ENCODE measurements at regions not wholly inside any gene's neighbourhood (a gene's known extent, or its start where the extent isn't known, plus 50 kb on each side); places are given as distances from the start of the nearest gene placed in this dataset.

DNA sequence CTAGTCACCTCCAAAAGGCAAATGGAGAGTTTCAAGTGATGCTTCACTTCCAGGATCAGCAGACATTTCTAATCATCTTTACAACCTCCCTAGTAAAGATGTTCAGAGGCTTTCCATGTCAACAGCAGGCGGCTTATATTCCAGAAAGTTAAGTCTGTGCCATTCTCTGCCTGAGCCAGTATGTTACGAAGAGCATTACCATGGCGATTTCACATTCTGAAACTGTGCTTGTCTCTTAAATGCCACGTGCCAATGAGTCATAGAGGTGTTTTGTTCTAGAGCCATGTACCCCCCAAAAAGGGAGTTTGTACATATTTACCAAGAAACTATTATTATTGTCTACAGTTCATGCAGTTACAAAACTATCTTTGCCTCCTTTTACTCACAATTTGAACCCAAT, 319.5 kb downstream of the FOXA2 start:
- no peak overlapping the region for H3K4me3 ChIP-seq
- DNase-seq (ENCODE audit: low spot score in 2 of 2) = no peak
- no peaks in the 10 kb centered on the region for H3K9me3 ChIP-seq
- H3K27ac ChIP-seq = no peak overlapping the region
- intact Hi-C loops (cut with DNase I; ENCODE audit: low total_unique reads) = no loop called here
- peaks cover 0 to 11% of the 10 kb centered on the region in 2 donors for H3K27me3 ChIP-seq
- no peaks in the 10 kb centered on the region for H3K36me3 ChIP-seq
- TF ChIP-seq POLR2A (IDR thresholded peaks at IDR 0.05) = no peak
- no peak for TF ChIP-seq POLR2AphosphoS5 (IDR thresholded peaks at IDR 0.05)
- TF ChIP-seq, protein P1, sequence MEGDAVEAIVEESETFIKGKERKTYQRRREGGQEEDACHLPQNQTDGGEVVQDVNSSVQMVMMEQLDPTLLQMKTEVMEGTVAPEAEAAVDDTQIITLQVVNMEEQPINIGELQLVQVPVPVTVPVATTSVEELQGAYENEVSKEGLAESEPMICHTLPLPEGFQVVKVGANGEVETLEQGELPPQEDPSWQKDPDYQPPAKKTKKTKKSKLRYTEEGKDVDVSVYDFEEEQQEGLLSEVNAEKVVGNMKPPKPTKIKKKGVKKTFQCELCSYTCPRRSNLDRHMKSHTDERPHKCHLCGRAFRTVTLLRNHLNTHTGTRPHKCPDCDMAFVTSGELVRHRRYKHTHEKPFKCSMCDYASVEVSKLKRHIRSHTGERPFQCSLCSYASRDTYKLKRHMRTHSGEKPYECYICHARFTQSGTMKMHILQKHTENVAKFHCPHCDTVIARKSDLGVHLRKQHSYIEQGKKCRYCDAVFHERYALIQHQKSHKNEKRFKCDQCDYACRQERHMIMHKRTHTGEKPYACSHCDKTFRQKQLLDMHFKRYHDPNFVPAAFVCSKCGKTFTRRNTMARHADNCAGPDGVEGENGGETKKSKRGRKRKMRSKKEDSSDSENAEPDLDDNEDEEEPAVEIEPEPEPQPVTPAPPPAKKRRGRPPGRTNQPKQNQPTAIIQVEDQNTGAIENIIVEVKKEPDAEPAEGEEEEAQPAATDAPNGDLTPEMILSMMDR (IDR thresholded peaks at IDR 0.05) = no peak
- H3K4me1 ChIP-seq = no peaks in the 10 kb centered on the region

- intact Hi-C loops (cut with DNase I; ENCODE audit: low total_unique reads) = no loop called here
- no peaks in the 10 kb centered on the region for H3K36me3 ChIP-seq
- no peaks in the 10 kb centered on the region for H3K4me1 ChIP-seq
- no peaks in the 10 kb centered on the region for H3K9me3 ChIP-seq
- peaks cover 0 to 11% of the 10 kb centered on the region in 2 donors for H3K27me3 ChIP-seq
- TF ChIP-seq, protein P1 (IDR thresholded peaks at IDR 0.05) = no peak
- TF ChIP-seq POLR2A (IDR thresholded peaks at IDR 0.05) (no peak), POLR2AphosphoS5 (IDR thresholded peaks at IDR 0.05) (no peak)
- no peak for DNase-seq (ENCODE audit: low spot score in 2 of 2)
- H3K4me3 ChIP-seq = no peak overlapping the region
- no peak overlapping the region for H3K27ac ChIP-seq
These were observed 323.9 kb downstream of the FOXA2 start for GRCh38 chr20:22260506-22260905.

- DNase-seq (ENCODE audit: low spot score in 2 of 2) = no peak
- TF ChIP-seq, protein P1 (IDR thresholded peaks at IDR 0.05) = no peak
- TF ChIP-seq POLR2A (IDR thresholded peaks at IDR 0.05) = no peak
- no peak for TF ChIP-seq POLR2AphosphoS5 (IDR thresholded peaks at IDR 0.05)
- no peaks in the 10 kb centered on the region for H3K9me3 ChIP-seq
- H3K4me3 ChIP-seq = no peak overlapping the region
- intact Hi-C loops (cut with DNase I; ENCODE audit: low total_unique reads) = no loop called here
- H3K36me3 ChIP-seq = no peaks in the 10 kb centered on the region
- H3K27me3 ChIP-seq = peaks cover 0 to 11% of the 10 kb centered on the region in 2 donors
- no peak overlapping the region for H3K27ac ChIP-seq
- H3K4me1 ChIP-seq = no peaks in the 10 kb centered on the region
These were observed 326.5 kb downstream of the FOXA2 start for GRCh38 chr20:22257912-22258311.

DNA sequence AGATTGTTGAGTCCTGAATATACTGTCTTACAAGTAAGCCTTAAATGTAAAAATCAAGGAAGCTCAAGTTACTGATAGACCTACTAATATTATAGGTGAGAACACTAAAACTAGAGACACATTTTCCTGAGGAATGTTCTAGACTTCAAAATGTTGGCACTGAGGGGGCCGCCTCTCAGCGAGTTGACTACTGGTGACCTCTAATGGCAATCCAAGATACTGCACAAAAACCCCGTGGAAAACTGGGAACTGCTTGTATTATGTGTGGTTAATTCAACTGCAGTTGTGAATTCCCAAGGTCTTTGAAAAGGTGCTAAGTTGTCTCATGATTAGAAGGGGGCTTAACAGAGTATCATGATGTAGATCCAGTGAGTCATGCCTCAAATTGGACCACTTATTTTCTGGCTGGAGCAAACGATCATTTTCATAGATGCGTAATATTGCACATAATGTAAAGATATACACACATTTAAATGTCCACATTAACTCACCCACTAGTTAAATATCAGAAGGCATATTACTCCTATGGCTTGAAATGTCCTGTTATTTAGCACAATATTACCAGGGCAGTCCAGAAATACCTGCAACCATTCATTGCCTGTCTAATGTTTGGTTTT, 336.2 kb downstream of the FOXA2 start:
- H3K4me1 ChIP-seq = no peaks in the 10 kb centered on the region
- DNase-seq (ENCODE audit: low spot score in 2 of 2) = no peak
- intact Hi-C loops (cut with DNase I; ENCODE audit: low total_unique reads) = no loop called here
- TF ChIP-seq POLR2A (IDR thresholded peaks at IDR 0.05) (no peak), POLR2AphosphoS5 (IDR thresholded peaks at IDR 0.05) (no peak)
- TF ChIP-seq, protein P1 (IDR thresholded peaks at IDR 0.05) = peak in 1 of 3 donors; percentile 18
- H3K4me3 ChIP-seq = no peak overlapping the region
- H3K36me3 ChIP-seq = no peaks in the 10 kb centered on the region
- no peaks in the 10 kb centered on the region for H3K9me3 ChIP-seq
- H3K27ac ChIP-seq = no peak overlapping the region
- no peaks in the 10 kb centered on the region for H3K27me3 ChIP-seq

- intact Hi-C loops (cut with DNase I; ENCODE audit: low total_unique reads) = no loop called here
- H3K4me3 ChIP-seq = no peak overlapping the region
These were observed 339.2 kb downstream of the FOXA2 start for GRCh38 chr20:22245139-22245538.

More at GRCh38 chr20:22245139-22245538, 339.2 kb downstream of the FOXA2 start:
- Histone ChIP-seq H3K36me3 (no peaks in the 10 kb centered on the region), H3K4me1 (no peaks in the 10 kb centered on the region), H3K27ac (no peak overlapping the region), H3K27me3 (no peaks in the 10 kb centered on the region), H3K9me3 (no peaks in the 10 kb centered on the region)
- no peak for DNase-seq (ENCODE audit: low spot score in 2 of 2)
- no peak for TF ChIP-seq POLR2A (IDR thresholded peaks at IDR 0.05)
- TF ChIP-seq, protein P1 (IDR thresholded peaks at IDR 0.05) = no peak
- no peak for TF ChIP-seq POLR2AphosphoS5 (IDR thresholded peaks at IDR 0.05)

All from breast epithelium (tissue), 4 donors.